HL-60/S4 (cell line): ENCODE measurements at regions not wholly inside any gene's neighbourhood (a gene's known extent, or its start where the extent isn't known, plus 50 kb on each side); places are given as distances from the start of the nearest gene placed in this dataset.

ENCODE experiments used
- in situ Hi-C: fragments of 300-500 bp; cut with MboI; formaldehyde crosslinking; loops from 2 replicates; pipeline ENCODE4 v1.14.3; 2022; ENCODE audit warnings: low sequenced_read_pairs

GRCh38 chr9:14399756-14400657 lies 86.1 kb upstream of the NFIB start:
- in situ Hi-C loops = no loop called here

GRCh38 chr9:14398473-14398872 lies 84.5 kb upstream of the NFIB start:
- in situ Hi-C loops = no loop called here

GRCh38 chr9:14396171-14396570 lies 82.2 kb upstream of the NFIB start:
- in situ Hi-C loops = no loop called here

- in situ Hi-C loops = no loop called here
Measured at GRCh38 chr9:14395317-14396082, 81.6 kb upstream of the NFIB start.

- in situ Hi-C loops = no loop called here
Measured at GRCh38 chr9:14393418-14393817, 79.5 kb upstream of the NFIB start.

GRCh38 chr9:14391620-14392019 lies 77.7 kb upstream of the NFIB start:
- in situ Hi-C loops = no loop called here

GRCh38 chr9:14389657-14390056 lies 75.7 kb upstream of the NFIB start:
- in situ Hi-C loops = no loop called here

GRCh38 chr9:14389146-14389545 lies 75.2 kb upstream of the NFIB start:
- in situ Hi-C loops = no loop called here

GRCh38 chr9:14383773-14384172 lies 69.8 kb upstream of the NFIB start:
- in situ Hi-C loops = no loop called here

- in situ Hi-C loops = no loop called here
Measured at GRCh38 chr9:14383294-14383693, 69.4 kb upstream of the NFIB start.

GRCh38 chr9:14380061-14380836 lies 66.3 kb upstream of the NFIB start:
- in situ Hi-C loops = no loop called here

GRCh38 chr9:14379280-14379679 lies 65.3 kb upstream of the NFIB start:
- in situ Hi-C loops = no loop called here

GRCh38 chr9:14373706-14374105 lies 59.8 kb upstream of the NFIB start:
- in situ Hi-C loops = loop anchor here (25.0 kb wide), 1 partner anchor 936 kb away; no protein-coding TSS in a partner anchor

- in situ Hi-C loops = loop anchor here (25.0 kb wide), 1 partner anchor 936 kb away; no protein-coding TSS in a partner anchor
Measured at GRCh38 chr9:14373336-14373666, 59.4 kb upstream of the NFIB start.

GRCh38 chr9:14372437-14373335 lies 58.7 kb upstream of the NFIB start:
- in situ Hi-C loops = loop anchor here (25.0 kb wide), 1 partner anchor 935 kb away; no protein-coding TSS in a partner anchor

- in situ Hi-C loops = loop anchor here (25.0 kb wide), 1 partner anchor 932 kb away; no protein-coding TSS in a partner anchor
Measured at GRCh38 chr9:14369011-14369410, 55.1 kb upstream of the NFIB start.

GRCh38 chr9:14366076-14366475 lies 52.1 kb upstream of the NFIB start:
- in situ Hi-C loops = loop anchor here (25.0 kb wide), 1 partner anchor 929 kb away; no protein-coding TSS in a partner anchor

GRCh38 chr9:14365670-14366069 lies 51.7 kb upstream of the NFIB start:
- in situ Hi-C loops = loop anchor here (25.0 kb wide), 1 partner anchor 928 kb away; no protein-coding TSS in a partner anchor
